GM21360 (cell line): ENCODE measurements at regions not wholly inside any gene's neighbourhood (a gene's known extent, or its start where the extent isn't known, plus 50 kb on each side); places are given as distances from the start of the nearest gene placed in this dataset.

Source experiments
- ATAC-seq: cut with Tn5 transposase; IDR thresholded peaks from one replicate; pipeline ENCODE4 v1.9.1; 2021; ENCODE audit warnings: mild to moderate bottlenecking, moderate library complexity; ENCODE audit not compliant: unreplicated experiment

DNA sequence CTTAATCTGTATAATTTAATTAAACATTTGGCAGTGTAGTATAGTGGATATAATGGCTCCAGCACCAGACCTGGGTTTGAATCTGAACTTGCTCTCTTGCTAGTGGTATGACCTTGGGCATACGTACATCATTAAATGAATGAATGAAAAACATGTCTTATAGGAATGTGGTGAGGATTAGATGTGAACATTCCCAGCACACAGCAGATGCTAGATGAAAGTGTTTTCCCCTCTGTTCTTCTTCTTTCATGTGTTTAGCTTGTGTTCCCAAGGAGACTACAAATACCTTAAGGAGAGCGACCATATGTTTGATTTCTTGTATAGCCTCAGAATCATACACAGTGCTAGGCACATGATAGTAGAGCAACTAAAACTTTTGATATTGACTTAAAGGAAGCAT, 56.5 kb downstream of the CT47B1 start:
- no peak for ATAC-seq

DNA sequence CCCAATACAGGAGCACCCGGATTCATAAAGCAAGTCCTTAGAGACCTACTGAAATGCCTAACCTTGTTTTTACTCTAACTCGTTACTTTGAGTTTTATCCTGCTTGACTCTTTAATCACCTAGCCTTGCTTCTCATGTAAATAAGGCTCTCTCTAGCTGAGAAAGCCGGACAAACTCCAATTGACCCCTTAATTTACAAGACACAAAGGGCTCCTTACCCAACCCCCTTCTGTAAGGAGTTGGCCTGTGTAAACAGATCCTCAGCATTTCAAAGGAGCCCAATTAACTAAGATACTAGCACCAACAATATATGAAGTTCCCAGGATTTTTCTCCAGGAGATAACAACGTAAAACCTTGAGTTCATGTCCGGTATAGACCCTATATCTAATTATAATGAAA, 61.7 kb downstream of the CT47B1 start:
- no peak for ATAC-seq

DNA sequence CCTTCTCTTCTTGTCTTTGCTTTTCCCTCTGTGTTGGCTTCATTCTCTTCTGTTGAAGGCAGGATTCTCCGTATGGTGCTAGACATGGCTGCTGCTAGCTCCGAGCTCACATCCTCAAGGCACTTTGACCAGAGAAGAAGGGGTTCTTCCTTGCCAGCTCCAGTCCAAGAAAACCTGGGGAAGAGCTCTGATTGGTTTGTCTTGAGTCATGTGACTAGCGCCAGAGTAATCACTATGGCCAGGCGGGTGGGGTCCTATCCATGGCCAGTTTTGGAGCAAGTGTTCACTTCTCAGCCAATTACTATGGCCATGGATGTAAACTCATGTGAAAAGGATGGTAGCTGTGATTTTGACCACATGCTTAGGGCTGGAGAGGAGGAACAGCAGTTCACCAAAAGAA, 74.2 kb downstream of the CT47B1 start:
- ATAC-seq = no peak

DNA sequence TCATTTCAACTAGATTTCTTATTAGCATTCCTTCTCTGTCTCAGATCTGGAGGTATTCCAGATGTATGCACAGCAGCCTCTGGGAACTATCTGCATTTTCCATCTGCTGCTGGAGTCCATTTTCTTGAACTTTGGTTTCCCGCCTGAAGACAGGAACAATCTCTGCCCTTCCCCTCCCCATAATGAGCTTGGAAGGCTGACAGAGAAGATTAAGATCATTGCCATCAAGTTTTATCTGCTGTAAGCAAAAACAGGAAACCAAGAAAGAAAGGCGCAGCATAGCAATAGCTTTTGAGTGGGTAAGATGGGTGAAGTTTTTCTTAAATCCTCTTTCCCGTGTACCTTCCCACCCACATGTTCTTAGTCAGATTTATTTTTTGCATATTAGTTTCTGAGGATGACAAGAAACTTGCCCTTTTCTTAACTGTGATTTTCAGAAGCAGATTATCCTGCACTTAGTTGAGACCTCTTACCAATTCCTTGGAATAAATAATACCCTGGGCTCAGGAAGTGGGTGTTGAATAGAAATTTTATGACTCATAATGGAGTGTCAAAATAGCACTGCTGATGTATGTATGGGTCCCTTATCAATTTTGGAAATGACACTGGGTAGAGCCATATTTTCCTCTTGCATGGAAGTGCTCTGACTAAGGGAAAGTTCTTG, 78.3 kb downstream of the CT47B1 start:
- ATAC-seq = no peak

DNA sequence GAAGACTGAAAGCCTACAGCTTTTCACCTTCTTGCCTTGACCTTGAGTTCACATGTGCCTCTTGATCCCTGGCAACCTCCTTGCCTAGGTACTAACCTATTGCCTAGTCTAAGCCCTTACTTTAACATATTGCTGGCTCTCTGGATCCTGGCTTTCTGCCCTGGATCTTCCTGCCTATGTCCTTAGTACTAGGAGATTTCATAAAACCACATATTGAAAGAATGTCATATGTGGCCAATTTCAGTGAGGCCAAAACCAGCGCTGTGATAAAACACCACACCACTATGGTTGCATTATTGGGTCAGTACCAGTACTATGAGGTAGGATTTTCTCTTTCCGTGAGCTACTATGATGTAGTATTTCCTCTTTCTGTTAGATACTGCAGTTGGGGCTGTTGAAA, 80.4 kb downstream of the CT47B1 start:
- ATAC-seq = no peak

DNA sequence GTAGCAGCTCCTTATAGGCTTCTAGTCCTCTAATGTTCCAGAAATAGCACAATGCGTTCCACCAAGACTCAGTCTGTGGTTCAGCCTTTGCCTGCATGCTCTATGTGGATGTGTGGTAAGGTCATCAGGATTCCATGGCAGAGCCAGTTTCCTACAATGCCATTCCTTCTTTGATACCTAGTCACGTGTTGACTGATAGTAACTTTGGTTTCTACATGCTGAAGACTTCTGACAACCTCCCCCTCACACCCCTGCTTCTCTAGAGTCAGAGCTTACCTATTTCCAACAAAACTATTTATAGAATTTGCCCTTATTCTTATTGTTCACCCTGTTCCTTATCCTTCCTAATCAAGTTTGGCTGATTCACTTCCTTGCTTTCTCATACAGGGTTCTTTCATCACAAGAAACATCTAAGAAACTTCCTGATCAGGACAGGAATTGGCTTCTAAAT, 81.1 kb downstream of the CT47B1 start:
- ATAC-seq = no peak

DNA sequence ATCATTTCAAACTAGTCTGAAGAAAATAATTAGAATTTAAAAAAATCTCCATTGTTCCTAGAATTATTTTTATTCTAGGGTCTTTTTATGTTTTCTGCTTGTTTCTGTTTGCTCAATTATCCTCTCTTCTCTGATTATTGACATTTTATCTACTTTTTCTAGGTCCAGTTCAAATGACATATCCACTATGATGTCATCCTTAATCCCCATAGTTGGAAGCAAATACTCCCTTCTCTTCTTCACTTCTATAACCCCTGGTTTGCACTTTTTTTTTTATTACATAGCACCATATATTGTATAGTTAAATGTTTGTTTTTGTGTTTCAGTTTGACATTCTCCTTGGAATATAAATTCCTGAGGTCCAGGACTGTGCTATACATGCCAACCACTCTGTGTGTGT, 82.6 kb downstream of the CT47B1 start:
- ATAC-seq = no peak

DNA sequence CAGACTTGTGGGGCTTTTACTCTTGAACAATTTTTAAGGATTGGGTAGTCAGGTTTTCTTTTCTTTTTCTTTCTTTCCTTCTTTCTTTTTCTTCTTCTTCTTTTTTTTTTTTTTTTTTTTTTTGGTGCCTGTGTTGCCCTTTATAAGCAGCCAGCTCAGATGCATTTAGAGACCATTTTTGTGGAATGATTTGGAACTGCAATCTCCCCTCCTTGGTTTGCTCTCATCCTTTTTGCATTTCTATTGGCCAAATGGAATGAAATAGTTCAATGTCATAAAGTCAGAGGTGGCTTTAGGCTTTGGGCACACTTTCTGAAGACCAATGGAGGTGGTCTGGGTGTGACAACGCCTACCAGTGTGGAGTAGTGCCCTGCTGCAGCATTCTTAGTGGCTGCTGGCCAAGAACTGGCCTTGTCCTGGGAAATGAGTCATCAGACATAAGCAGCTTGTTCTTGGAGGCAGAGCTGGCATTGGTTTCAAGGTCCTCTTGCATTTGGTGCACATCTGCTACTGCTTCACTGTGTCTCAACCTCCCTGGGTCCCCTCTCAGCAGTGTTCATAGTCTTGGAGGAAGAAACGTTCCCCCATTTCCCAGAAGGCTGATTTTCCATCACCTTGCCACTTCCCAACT, 84.5 kb downstream of the CT47B1 start:
- ATAC-seq = no peak

DNA sequence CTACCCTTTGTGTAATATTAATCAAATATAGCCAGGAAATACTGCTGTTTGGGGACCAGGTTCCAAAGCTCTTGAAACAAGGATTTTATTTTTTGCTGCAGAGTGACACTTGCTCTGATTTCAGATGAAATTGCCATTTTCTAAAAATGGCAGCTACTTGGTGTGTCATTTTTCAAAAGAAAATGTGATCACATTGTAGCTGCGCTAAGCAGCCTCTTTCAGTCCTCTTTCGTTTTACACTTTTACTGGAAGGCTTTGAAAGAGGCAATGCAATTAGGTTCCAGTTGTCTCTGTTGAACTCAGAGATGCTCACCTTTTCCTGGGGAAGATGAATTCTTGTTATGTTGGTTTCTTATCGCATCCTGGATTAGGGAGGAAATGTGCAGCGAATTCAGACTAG, 85.1 kb downstream of the CT47B1 start:
- ATAC-seq = no peak

DNA sequence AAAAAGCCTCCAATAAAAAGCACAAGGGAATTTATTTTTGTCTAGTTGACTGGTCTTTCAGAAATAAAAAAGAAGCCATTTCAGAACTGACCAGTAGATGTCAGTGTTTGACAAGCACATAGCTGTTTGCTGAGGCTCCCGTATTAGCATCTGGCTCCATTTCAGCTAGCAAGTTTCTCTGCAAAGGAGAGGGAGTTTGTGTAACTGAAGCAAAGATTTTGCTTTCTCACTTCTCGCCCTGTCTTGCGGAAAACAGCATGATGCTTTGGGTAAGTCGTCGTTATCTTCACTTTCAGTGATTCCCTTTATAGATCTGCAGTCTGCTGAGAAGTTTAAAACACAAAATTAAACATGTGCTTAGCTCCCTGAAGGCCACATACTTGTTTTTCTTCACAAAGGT, 85.5 kb downstream of the CT47B1 start:
- ATAC-seq = peak; percentile 78

DNA sequence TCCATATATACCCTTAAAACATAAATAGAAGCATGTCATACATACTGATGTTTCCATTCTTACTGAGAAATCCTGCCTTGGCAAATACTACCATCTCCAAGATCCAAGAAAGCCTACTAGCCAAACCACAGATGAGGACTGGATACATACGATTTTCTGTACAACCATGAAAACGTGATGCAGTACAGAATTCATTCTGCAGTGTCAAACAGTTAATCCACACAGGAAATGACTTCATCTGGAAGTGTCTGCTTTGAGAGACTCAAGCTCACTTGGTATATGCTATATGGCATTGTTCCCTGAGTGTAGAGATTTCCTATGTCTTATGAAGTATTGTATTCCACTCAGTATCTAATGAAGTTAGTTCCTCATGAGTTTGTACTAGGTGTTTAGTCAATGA, 94.3 kb downstream of the CT47B1 start:
- ATAC-seq = no peak

DNA sequence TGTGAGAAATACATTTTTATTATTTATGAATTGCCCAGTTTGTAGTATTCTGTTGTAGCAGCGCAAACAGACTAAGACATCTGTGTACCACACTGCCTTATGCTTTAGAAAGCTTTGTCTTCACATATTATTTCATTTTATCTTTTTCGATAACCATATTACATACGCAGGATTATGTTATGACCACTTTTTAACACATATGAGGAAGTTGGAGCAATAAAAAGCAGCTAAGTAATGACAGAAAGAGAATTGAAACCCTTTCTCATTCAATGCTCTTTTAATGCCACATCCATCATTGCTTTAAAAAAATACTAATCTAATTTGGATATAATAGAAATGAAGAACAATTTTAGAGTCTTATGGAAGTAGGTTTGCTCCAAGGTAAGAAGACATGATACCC, 99.7 kb downstream of the CT47B1 start:
- no peak for ATAC-seq

DNA sequence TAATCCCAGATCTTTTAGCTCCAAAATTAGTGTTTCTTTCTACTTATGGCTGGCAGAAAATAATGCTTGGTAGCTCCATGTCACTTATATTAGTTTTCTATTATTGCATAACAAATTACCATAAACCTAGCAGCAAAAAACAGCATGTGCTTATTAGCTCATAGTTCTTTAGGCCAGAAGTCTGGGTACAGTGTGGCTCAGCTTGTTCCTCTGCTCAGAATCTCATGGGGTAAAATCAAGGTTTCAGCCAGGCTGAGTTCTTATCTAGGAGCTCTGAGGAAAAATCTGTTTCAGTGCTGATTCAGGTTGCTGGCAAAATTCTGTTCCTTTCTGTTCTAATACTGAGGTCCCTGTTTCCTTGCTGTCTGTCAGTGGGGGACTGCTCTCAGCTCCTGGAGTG, 101.1 kb downstream of the CT47B1 start:
- ATAC-seq = no peak

DNA sequence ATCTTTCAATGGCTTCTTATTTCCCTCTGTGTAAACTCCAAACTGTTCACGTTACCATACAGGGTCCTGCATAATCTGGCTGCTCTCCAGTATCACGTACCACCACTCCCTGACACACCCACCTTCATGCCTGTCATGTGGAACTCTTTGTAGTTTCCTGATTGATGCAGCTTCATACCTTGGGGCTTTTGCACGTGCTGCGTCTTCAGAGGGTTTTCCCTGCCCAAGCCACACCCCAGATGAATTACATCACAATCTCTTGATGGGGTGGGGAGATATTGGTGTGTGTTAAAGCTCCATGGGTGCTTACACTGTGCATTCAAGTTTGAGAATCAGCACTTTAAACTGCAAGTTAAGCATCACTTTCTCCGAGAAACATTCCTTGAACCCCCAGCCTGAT, 101.9 kb downstream of the CT47B1 start:
- ATAC-seq = no peak

DNA sequence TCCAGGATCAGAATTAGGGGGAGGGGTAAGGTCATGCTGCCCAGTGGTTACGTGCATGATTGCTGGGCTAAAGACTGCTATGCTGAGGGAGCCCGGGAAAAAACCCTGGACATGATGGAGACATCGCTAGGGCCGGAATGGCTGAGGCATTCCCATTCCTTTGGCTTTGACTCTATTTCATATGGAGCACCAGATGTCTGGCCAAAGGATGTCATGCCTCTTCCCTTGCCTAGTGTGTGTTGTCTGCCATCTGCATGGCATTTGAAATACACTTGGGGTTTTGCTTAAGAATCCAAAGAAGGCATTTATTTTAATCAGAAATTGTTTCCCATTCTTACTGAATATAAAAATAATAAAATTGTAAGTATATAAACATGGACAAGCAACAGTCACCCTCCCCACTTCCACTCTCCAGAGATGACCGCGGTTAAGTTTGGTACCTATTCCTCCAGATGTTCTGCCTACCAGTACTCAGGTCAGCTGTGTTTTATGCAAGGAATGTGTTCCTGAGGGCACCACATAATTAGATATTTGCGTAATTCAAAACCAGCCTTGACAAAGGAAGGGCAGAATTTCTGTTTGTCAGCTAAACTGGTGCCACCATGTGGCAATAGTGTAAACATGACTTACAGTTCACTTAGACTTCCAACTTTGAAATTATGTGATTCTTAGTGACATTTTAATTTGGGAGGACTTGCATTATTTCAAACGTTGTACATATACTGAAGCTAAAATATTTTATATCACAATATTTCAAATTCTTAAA, 105.9 kb downstream of the CT47B1 start:
- ATAC-seq = no peak

DNA sequence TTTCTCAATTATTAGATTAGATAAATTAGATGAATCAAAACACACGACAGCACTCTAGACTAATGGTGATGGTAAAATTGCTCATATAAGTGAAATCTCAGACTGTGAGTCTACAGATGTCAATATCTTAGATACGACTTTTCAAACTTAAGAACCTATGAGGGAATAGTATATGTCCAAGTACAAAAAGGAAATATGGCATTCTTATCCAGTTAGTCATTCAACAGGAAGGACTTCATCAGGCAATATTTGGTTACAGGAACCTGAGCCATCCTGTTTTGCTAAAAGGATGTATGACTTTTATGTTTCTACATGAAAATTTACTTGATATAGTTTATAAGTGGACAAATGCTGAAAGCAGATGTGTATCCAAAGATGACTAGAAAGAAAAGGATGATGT, 107.0 kb downstream of the CT47B1 start:
- ATAC-seq = no peak

DNA sequence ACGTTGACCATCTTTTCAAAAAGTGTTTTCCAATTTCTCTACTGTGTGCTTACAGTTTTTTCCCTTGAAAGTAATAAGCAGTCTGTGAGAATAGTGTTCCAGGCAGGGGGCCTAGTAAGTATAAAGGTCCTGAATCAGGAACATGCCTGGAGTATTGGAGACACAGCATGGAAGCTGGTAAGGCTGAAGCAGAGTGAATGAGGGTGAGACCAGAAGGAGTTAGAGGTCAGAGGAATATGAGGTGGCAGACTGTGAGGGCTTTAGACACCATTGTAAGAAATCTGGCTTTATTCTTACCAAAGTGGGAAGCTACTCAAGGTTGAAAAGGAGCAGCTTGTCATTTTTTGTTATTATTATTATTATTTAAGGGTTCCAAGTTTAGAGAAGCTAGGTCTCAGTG, 107.4 kb downstream of the CT47B1 start:
- no peak for ATAC-seq

DNA sequence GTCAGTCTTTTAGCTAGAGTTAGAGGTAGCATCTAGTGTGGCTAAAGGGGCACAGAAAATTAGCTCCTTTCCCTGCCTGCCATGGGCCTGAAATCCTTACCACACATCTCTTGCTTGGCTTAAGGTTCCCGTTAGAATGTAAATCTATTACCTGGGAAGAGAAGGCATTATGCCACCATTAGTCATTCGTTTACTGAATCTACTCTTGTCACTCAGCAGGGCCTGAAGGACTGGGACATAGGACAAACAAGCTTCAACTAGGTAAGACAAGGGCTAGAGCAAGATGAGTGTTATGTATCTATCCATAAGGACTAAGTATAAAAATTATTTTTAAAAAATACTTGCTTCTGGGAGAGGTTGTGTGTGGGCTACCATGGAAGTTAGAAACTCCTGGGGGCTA, 112.4 kb downstream of the CT47B1 start:
- ATAC-seq = no peak

DNA sequence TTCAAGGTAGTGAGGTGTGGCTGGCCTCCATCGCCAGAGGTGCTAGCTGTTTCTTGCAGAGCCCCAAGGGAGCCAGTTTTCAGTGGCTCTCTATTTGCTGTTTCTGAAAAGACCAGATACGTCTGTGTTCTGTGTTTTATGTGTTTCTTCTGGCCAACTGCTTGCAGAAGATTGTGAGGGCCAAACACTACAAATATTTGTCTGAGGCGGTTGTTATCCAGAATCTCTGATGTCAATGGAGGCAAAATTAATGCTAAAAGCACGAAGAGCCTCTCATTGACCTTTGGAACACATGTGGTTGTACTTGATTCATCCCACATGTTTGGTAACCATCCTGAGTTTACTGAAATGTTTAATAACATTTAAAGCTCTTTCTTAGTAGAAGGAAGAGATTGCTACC, 113.9 kb downstream of the CT47B1 start:
- no peak for ATAC-seq

DNA sequence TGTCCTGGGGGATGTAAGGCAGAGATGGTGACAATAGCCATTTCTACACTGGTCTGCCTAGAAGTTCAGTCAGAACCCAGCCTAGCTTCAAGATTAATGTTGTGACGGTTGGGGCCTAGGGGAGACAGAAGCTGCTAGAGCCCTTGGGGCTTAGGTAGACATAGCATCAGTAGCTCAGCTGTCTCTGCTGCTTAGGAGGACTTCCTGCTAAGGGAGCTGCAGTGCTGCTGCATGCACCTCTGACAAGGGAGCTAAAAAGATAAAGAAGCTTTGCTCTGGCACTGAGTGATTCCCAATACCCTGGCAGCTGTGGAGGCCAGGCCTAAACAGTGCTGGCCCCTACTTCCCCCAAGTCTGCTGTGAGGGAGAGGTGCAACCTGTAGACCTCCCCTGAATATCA, 116.0 kb downstream of the CT47B1 start:
- ATAC-seq = no peak

DNA sequence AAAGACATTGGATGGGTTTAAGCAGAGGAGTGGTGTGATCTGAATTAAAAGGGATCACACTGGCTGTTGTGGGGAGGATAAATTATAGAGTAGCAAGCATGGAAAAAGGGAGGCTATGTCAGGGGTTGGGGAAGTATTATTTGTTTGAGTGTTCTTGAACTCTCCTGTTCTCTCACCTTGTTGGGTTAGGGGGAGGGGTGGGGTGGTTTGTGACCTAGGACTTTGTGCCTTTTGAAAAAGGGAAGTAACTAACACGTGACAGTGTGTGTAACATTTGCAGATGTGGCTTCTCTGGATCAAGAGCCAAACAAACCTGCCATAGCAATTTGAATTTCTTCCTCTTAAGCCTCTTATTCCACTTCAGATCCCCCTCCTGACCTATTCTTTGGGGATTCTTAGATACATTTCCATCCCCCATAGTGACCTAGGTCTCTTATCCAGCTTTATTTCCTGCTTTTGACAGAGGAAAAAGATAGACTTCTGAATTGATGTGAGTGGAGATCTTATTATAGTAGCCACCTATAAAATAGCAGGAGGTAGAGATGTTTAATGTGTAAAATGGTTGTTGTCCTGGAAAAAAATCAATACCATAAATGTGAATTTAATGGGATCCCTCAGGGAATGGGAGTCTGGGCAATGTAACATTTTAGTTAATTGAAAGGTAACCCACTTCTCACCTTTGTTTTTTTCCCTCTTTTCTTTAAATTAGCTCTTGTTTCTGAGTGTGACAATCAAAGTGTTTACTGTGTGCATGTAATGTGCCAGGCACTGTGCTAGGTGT, 120.4 kb downstream of the CT47B1 start:
- ATAC-seq = no peak
